Dermis microvascular lymphatic vessel endothelial cell (primary cell): ENCODE measurements at regions not wholly inside any gene's neighbourhood (a gene's known extent, or its start where the extent isn't known, plus 50 kb on each side); places are given as distances from the start of the nearest gene placed in this dataset.
"Not testable (repeated sequence)": the region's sequence is repeated elsewhere in the genome, so short reads cannot be mapped to it uniquely, and the experiment has no call there.

Experiments used
- DNase-seq, 2 donors: peaks; one replicate each; pipeline versions ENCODE4 v3.0.0 to v3.0.0-alpha.2; 2010; ENCODE audit warnings: low read depth in 2 of 2

DNA sequence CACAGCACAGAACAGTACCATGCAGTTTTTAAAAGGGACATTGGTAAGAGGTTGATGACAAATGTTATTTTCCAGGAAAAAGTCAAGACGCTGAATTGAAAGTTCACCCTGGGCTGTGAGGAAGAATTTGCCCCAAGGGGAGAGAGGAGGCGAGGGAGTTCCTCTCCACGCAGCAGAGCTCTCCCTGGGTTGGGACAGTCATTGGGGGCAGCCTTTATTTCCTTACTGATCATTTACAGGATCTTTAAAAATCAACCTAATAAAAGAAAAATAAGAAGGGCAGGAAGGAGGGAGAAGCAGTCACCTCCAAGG is 49.9 kb upstream of the WNT7B start:
- DNase-seq, result no peak

DNA sequence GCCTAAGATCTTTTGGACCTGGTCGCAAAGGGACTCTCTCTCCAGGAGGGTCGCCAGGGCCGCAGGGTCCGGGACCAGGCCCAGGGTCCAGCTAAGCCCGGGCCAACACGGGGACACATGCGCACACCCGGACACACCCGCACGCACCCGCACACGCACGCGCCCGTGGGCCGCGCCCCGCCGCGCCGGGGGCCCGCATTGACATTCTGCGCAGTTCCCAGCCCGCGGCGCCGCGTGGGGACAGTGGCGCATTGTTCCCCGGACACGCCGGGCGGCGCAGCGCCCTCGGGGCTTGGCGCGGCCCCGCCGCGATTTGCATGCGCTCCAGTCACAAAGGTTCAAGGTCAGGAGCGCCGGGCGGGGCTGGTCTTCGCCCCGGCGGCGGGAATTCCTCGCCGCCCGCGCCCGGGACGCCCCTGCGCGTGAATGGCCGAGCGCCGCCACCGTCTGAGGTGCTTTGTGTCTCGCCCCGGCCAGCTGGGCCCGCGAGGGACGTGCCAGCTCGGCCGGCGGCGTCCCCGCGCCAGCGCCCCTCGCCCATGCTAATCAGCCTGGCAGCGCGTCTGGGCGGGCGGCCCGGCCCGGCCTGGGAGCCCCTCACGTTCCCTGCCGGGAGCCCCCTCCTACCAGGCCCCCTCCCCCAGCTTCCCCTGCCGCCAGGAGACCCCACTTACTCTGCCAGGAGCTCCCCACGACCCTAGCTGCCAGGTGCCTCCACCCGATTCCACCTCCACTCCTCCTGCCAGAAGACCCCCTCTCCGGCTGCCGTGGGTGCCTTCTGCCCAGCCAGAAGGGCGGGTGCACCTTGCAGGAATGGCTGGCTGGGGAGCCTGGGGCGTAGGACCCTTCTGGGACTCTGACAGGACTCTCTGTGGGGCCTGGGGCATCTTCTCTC is 50.5 kb upstream of the WNT7B start:
- DNase-seq, result peak in 1 of 2 donors; percentile 38

DNA sequence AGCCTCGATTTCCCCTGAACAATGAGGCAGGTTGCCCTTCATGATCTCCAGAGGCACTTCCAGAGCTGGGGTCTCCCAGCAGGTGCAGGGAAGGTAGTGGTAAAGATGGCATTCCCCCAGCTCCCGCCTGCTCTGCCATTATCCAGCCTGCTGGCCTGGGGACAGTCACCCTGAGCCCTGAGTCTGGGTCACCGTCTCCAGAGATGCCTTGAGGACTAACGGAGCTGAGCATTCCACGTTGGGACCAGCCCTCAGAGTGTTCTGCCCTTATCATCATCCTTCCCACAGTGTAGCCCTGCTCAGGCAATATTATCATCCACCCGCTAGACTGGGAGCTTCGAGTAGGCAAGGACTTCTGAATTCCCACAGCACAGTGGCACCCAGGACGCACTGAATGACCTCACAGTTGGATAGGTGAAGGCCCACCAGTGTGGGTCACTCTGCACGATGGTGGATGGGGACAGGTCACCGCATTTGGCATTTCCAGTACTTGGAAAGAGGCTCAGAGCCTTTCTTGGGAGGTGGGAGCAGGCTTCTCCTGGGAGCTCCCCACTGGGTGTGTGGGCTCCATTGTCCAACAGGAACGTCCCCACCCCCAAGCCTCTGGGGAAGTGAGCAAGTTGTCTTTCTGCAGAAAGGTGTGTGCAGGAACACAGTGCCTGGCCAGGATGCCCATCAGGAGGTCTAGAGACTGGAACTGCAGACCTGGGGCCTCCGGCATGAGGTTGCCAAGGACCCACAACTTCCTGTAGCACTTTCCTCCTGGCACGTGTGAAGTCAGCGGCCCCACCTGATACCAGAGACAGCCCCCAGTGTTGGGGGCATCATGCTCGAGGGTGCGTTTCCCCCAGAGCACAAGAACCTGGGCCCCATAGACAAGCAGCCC is 51.4 kb upstream of the WNT7B start:
- no peak for DNase-seq

DNA sequence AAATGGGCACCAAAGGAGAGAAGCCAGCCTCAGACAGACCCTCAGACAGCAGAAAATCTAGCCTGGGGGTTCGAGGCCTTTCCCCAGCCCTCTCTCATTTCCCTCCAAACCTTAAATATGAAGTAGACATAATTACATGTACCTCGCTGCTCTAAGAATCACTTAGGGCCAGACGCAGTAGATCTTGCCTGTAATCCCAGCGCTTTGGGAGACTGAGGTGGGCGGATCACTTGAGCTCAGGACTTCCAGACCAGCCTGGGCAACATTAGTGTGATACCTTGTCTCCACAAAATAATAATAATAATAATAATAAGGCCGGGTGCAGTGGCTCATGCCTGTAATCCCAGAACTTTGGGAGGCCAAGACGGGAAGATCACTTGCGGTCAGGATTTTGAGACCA is 52.1 kb upstream of the WNT7B start:
- DNase-seq, result no peak

DNA sequence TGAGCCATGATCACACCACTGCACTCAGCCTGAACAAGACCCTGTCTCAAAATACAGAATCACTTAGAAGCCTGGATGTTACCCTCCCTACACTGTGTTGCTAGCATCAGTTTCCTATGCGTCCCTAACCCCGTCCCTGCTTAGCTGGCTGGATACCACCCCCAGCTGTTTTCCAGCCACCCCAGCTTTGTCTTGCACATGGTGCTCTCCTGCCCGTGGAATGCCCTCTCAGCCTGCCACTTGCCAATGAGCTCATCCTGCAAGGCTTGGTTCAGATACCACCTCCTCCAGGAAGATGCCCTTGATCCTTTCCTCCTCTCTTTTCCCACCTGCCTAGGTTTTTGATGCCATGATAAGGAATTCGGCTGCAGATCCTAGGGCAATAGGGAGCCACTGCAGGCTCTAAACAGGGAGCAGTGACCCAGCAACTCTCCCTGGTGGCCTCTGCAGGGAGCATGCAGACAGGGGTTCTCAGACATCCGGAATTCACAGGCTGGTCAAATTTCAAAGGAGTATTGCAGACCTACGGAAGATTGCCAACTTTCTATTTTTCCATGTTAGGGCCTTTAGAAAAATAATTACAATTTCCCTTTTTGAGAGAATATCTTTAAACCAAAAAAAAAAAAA is 52.7 kb upstream of the WNT7B start:
- DNase-seq, result no peak

DNA sequence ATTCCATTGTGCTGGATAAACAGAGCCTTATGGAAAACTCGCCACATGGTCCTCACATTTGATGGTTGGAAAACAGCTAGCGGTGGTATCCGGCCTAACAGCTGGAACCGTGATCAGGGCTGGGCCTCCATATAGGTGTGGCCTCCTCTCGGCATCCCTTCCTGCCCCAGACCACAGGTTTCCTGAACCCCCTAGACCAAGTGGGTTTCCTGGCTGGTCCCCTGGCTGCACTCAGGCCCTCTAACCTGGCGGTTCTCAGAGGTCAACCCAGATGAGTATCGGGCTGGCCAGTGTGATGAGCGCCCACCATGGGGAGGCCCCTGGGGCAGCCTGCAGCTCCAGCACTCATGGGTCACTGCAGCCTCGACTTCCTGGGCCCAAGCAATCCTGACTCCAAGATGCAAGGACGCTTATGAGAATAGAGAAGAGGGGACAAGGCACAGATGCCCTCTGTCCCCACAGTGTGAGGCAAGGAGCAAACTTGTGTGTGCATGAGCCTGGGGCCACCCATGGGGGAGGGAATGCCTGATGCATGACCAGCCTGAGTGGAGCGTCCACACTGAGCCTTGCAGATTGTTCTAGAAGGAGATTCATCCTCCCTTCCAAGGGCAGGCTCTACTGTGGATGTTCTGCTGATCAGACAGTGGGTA is 53.4 kb upstream of the WNT7B start:
- no peak for DNase-seq

DNA sequence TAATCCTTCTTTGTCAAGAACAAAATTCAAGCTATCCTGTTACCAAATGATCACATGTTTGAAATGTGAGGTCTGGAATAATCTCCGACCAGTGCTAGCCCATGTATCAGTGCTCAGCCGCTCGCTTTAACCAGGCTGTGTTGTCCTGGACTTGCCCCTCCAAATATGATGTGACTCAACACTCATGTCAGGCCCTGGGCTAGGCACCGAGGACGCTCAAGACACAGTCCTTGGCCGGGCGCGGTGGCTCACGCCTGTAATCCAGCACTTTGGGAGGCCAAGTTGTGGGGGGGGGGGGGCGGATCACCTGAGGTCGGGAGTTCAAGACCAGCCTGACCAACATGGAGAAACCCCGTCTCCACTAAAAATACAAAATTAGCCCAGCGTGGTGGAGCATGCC is 54.1 kb upstream of the WNT7B start:
- DNase-seq, result no peak

DNA sequence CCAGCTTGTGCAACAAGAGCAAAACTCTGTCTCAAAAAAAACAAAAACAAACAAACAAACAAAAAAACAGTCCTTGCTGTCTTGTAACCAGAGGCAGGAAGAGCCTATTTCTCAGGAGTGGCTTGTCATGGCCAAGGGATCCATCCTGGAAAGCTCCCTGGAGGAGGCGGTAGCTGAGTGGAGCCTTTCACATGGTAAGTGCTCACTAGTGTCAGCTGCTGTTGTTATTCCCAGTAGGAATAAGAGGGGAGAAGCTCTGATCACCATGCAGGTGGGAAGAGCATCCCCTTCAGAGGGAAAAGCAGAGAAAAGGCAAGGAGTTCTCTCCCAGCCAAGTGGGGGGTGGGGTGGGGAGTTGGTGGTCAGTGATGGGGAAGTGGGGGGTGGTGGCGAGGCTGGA is 54.6 kb upstream of the WNT7B start:
- DNase-seq, result no peak

DNA sequence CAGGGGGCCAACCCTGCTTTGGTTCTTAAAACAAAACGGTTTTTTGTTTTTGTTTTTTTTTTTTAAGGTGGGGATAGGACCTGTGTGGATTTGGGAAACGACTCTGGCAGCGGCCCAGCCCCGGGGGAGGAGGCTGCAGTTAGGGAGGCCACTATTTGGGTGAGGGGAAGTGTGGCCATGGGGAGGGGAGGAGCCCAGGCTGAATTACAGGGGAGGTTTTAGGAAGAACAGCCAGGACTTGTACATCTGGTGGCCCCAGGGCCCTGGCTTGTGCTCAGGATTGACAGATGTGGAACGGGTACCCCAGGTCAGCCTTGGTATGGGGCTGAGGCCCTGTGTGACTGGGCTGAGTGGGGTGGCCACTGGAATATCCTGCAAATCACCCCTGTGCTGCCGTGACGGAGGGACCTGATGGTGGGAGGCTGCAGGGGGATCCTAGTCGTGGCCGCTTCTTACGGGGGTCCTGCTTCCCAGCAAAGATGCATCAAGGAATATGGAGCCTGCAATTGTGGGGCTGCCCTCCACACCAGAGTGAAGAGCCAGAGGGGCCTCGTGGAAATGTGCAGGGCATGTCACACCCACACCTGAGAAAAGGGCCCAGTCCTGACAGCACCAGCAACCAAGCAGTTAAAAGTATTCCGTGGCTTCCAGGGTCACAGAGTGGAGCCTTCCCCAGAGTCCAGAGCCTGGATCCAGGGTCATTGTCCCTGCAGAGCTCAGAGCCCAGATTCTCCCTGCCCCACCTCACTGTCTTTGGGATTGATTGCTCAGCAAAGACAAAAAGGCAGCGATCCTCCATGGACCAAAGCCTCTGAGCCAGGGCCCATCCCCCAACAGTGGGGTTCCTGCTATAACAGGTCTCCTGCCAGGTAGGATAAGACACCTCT is 55.2 kb upstream of the WNT7B start:
- DNase-seq, result no peak

DNA sequence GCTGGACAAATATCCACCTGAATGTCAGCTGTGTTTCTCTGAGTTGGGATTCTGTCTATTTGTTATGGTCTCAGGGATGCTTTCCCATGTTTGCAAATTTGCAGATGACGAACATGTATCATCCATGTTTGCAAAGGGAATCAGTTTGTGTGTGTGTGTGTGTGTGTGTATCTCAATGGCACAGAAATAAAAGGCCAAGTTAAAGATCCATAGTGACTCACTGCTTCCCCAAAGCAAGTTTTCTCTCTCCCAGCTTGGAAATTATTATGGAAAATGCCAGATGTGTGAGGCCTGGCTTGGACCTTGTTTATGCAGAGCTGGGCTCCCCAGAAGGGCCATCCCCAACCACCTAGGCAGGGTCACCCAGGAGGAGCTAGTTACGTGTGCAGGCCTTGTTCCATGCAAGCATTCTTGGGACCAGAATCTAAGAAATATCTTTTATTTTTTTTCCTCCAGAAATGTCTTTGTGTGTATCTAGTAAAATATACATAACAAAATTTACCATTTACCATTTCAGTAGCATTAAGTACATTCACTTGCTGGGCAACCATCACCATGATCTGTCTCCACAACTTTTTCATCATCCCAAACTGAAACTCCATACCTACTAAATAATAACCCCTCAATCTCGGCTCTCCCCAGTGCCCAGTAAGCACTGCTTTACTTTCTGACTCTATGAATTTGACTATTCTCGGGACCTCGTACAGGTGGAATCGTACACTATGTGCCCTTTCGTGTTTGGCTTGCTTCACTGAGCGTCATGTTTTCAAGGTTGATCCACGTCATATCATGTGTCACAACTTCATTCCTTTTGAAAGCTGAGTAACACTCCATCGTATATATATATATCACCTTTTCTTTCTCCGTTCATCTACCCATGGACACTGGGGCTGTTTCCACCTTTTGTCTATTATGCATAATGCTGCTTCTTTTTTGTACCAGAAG is 56.6 kb upstream of the WNT7B start:
- peak in 1 of 2 donors; percentile 21 for DNase-seq

DNA sequence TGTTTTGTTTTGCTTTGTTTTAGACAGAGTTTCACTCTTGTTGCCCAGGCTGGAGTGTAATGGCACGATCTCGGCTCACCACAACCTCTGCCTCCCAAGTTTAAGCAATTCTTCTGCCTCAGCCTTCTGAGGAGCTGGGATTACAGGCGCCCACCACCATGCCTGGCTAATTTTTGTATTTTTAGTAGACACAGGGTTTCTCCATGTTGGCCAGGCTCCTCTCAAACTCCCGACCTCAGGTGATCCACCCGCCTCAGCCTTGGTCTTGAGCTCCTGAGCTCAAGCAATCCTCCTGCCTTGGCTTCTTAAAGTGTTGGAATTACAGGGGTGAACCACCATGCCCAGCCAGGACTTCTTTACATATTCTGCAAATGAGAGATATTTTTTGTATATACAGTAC is 57.5 kb upstream of the WNT7B start:
- DNase-seq, result not testable (repeated sequence)

DNA sequence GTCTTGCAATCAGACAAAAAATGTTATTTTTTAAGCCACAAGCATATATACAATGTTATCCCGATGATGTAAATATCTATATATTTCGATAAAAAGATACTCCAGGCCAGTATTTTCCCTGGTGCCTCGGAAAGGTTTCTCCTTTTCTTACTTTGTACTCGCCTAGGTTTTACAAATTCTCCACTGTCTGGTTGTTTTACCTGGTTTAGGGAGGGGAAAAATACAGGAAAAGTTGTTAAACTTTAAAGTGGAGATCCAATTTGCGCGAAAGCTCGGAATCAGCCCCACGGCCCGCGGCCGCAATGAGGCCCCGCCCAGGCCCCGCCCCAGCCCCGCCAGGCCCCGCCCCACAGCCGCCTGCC is 58.4 kb upstream of the WNT7B start:
- no peak for DNase-seq

DNA sequence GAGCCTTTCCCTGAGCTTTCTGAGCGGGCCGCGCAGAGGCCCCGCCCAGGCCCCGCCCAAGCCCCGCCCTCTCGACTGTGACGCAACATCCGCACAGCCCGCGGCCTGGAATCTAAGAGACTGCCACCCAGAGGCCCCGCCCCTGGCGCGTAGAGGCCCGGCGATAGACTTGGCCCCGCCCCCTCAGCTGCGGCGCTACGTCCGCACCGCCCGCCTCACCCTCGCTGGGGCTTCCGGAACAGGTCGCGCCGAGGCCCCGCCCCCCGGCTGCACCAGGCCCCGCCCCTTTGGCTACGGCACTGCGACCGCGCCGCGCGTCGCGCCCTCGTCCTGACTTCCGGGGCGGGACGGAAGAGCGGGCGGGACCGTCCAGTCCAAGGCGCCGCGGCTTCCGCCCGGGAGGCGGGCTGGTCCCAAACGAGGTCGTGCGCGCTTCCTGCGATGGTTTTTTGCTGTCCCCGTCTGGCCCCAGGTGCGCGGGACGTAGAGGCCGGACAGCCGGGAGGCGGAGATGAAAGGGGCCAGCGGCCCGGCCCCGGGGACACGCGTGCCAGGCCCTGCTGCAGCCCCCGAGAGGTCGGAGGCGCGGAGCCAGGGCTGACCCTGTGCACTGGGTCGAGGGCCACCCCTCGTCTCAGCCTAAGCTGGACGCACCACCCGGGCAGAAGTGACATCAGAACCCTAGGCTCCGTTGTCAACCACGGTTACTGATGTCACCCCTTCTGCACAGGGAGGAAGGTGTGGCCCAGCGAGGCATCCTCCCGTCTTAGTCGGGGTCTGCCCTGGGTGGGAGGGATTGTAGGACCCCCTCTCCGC is 59.0 kb upstream of the WNT7B start:
- DNase-seq, result peak; percentile 94 to 99

DNA sequence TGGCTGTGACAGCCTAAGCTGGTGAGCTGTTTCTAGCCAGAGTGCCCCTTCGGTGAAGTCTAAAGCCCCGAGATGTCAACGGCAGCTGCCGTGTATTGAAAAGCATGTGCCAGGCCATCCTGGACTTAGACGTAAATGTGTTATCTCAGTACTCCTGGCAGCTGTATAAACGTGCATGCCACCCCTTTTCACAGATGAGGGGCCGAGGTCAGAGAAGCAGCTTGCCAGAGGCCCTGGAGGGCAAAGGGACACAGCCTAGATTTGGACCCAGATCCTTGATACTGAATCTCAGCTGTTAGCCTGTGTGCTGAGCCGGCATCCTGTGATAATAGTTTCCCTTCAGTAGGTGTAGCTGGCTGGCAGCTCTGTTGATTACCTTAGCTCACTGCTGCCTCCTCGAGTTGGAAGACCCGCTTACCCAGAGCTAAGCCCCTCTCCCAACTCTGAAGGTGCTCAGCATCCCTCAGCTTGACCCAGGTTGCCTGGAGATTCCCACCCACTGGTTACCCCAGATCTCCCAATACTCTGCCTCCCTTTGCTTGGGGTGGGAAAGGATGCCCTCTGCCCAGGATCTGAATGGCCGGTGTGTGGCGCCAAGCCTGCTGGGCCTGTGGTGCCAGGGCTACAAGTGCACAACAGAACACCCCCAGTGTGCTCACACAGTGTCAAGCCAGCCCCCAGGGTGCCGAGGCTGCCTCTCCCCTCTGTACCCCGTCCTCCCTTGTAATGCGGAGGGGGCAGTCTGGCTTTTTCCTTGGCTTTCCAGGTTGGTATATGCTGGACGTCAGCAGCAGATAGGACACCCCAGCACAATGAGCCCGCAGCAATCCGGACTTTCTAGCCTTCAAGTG is 59.8 kb upstream of the WNT7B start:
- peak in 1 of 2 donors; percentile 73 for DNase-seq

DNA sequence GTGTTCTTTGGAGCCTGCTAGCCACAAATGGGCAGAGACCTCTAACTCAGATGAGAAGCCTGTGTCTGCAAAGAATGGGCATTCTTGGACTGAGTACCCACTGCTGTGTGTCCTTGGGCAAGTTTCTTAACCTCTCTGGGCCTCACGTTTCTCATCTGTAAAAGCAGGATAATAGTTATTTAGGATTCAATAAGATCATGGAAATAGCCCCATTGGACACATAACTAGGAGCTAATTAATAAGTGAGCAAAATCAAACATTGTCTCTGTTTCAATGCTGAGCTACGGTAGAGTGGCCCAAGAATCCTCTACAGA is 61.2 kb upstream of the WNT7B start:
- no peak for DNase-seq

DNA sequence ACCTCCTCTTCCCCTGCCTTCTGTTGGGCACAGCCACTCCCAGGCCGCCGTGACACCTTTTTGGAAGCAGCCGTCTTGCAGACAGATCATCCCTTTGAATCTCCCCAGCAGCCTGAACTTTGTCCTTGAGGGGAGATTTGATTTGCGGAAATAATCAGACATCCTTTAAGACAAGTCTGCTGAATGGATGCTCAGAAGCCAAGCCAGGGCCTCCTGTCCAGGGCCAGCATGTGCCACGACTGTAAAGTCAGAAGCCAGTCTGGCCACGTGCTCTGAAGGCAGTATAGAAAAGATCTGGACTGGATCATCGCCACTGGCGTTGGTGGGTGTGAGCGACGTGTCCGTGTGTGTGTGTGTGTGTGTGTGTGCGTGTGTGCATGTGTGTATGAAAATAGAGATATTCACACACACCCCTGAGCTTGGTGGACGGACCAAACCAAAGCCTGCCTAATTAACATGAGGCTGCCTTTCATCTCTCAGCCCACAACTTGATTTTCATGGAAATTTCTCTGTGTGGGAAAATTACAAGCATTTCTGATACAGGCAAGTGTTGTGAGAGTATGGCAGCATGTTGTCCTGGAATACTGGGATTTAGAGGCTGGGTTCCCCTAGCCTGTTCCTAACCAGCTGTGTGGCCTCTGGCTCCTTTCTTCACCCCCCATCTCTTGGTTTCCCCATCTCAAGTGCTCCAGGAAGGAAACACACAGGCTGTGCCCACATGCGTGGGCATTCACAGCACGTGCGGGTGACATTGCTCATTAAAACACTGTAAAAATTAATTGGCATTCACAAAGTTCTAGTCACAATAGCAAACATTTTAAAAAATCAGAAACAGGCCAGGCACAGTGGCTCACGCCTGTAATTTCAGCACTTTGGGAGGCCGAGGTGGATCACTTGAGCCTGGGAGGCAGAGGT is 61.8 kb upstream of the WNT7B start:
- no peak for DNase-seq

DNA sequence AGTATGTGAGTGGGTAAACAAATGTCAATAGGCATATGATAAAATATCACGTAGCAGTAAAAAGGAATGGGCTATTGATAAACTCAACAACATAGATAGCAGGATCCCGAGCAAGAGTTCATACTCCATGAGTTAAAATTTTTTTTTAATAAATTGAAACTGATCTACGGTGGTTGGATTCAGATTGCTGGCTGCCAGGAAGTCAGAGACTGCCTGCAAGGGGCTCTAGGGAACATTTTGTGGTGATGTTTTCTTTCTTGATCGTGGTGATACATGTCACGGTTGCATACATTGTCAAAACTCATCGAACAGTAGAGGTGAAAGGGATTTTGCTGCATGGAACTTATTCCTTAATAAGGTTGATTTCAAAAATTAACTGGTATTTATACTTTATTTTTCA is 62.6 kb upstream of the WNT7B start:
- no peak for DNase-seq
